ENCODE measurements at regions not wholly inside any gene's neighbourhood (a gene's known extent, or its start where the extent isn't known, plus 50 kb on each side); places are given as distances from the start of the nearest gene placed in this dataset.
"Not testable (repeated sequence)": the region's sequence is repeated elsewhere in the genome, so short reads cannot be mapped to it uniquely, and the experiment has no call there.

DNA sequence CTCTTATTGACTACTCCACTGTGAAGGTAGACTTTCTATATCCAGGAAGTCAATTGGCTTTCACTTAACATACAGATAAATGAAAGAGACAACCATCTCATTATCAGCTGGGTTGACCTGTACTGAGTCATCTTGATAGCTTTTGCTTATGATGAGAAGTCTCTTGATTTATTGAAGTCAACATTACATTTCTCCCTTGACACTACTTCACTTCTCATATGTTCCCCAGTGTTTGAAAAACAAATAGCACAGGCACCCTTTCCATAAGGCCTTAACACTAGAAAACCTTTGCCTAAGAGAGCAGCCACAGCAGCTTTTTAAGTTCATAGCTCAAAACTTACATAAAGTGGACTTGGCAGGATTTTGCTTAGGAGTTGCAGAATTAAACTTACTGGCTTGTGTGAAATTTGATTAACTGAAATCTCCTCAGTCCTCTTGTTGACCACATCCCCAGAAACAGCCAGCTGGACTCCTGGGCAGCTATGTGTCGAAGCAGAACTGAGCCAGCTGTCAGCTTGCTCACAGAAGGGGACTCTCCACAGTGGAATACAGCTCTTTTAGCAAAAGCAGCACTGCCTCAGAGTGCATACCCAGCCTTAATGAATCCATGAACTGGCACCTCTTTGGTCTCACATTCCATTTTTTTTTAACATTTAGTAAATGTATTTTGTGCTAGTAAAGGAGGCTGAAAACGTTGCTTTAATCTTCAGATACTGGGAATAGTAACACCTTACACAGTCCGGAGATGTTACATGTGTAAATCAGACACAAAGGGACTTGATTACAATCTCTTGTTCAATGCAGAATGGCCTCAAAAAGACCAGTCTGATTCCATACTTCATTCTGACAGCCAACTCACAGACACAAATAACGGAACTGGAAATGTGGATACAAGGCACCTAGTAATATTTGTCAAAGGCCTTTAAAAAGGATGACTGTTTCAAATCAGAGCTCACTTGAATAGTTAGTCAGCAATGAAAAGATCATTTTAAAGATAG lies 1532.7 kb downstream of the HACE1 start:
- peak; percentile 2 for DNase-seq (ENCODE audit: low spot score)

DNA sequence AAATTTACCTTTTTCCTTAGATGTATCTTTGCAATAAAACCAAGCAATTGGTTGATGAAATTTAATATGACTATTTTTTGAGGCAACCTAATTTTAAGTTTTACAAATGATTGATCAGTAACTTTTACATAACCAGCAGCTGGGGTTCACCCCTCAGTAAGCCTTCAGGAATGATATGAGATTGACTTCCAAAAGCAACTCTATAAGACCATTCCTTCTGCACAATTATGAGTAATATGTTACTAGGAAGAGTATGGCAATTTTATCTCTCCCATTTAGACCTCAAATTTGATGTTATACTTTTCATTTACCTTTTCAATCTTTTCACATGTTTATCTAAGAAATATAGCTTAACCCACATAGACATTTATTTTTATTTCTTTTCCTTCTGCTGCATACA lies 1546.3 kb downstream of the HACE1 start:
- no peak for DNase-seq (ENCODE audit: low spot score)

DNA sequence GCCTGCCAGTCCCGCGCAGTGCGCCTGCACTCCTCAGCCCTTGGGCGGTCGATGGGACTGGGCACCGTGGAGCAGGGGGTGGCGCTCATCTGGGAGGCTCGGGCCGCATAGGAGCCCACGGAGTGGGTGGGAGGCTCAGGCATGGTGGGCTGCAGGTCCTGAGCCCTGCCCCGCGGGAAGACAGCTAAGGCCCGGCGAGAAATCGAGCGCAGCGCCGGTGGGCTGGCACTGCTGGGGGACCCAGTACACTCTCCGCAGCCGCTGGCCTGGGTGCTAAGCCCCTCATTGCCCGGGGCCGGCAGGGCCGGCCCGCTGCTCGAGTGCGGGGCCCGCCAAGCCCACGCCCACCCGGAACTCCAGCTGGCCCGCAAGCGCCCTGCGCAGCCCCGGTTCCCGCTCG lies 1565.3 kb downstream of the HACE1 start:
- DNase-seq (ENCODE audit: low spot score) = not testable (repeated sequence)

DNA sequence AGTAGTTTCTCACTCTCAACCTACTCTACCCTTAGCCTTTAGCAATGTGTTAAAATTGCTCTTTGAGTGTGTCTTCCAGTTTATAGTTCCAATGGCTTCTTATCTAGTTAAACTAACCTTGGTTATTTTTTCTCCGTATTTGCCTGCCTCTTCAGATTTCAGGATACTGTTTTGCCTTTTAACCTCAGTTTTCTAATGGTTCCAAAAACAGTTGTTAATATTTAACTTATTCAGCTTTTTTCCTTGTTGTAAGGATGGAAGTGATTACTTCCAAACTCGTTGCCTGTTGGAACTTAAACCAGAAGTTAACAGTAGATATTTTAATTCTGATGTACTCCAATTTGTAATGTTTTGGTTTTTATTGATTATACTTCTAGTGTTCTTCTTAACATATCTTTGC lies 1574.9 kb downstream of the HACE1 start:
- peak; percentile 2 for DNase-seq (ENCODE audit: low spot score)

DNA sequence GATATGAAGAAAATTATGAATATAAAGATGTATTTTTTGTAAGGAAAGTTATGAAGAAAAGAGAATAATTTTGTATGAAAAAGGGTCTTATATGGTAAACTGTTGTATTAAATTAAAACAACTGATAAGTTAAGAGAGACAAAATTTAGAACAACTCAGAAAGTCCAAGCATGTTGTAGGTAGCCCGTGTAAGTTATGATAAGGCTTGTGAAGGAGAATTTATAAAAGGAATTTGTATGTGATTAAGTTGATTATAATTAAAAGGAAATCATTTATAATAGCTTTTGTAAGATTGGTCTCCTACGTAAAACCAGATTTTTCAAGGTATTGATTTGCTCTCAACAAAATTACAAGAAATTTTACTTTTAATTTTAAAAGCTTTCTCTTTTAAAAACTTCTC lies 1579.3 kb downstream of the HACE1 start:
- peak; percentile 1 for DNase-seq (ENCODE audit: low spot score)

DNA sequence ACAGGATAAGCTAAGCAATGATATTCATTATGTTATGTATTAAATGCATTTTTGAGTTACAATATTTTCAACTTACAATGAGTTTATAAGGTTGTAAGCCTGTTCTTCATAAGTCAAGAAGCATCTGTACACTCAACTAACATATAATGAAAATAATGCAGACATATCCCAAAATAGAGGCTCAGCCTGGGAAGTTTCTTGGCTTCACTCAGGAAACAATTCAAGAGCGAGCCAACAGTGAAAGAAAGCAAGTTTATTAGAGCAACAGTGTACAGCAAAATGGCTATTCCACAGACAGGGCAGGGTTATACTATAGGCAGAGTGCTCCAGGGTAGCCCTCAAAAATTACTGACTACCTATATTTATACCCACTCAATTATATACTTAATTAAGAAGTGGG lies 1581.8 kb downstream of the HACE1 start:
- DNase-seq (ENCODE audit: low spot score) = no peak

DNA sequence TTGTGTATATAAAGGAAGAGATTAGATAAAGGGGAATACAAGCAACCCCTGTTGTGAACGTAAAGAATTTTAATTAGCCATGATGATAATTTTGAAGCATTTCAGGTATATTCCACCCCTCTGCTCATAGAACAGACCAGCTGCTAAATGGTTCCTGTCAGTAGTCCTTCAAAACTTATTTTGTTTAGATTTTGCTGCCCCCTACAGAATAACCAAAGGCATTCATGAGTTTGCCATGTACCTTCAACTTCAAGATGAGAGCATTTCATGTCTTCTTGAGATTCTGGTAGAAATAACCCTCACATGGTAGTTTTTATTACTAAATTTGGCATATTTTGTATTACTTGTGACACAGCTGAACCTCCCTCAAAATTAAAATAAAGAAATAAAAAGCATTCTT lies 1586.7 kb downstream of the HACE1 start:
- no peak for DNase-seq (ENCODE audit: low spot score)

DNA sequence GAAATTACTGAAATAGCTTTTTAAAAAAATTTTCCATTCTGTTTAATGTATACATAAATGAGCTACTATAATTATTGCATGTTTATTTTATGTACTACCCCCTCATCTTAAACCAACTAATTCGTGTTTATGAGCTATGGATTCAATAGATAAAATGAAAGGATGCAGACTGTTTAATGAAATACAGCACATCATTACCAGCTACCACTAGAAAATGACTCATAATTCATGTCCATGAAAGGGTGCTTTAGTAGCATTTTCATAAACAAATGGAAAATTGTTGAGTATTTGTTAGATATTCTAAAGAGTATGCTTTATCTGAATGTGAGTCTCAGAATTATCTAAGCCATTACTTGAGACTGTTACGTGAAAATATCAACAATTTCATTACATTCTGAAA lies 1590.1 kb downstream of the HACE1 start:
- DNase-seq (ENCODE audit: low spot score) = no peak

DNA sequence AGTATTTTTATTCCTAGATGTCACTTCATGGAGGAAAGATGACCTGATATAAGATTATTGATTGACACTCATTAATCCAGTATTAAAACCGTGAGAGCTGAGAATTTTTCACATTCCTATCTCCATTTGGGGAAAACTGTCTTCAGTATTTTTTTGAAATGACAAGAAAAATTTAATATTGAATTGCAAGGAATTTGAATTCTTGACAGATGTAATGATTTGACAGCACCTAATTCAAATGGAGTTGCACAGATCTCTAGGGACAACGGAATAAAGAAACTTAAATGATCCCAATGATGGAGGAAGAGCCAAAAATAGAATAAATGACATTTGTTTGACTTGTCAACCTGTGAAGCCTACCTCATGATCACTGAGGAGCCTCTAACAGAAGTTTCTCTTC lies 1591.4 kb downstream of the HACE1 start:
- no peak for DNase-seq (ENCODE audit: low spot score)

DNA sequence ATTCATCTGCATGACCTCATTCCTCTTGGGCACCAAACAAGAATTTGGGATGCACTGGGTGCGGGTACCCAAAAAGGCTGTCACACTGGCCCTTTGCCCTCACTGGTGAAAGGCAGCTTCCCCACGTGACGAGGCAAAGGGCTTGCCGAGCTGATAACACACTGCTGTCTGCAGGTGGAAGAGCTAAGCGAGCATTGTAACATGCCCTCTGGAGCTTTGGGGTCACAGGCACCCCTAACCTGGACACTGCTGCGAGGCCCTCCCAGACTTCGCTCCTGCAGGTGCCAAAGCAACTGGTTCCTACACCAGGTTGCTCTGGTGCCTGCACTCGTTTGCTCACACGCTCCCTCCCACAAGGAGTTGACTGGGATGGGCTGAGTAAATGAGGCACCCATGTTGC lies 1595.7 kb downstream of the HACE1 start:
- no peak for DNase-seq (ENCODE audit: low spot score)

DNA sequence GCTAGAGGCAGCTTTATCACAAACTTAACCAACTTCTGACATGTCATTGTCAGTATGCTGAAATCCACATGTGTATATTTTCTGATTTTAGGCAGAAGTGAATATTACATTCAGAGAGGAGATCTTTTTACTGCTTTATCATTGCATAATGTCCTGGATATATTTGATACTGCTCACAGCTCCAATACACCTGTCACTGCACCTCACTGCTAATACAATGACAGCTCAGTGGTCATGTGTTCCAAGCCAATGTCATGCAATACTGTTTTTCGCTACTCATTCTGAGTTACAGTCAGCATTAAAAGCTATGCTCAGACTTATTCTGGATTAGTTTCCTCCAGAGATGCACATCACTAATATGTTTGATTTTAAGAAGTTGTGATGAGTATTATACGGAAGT lies 1604.6 kb downstream of the HACE1 start:
- DNase-seq (ENCODE audit: low spot score) = no peak

DNA sequence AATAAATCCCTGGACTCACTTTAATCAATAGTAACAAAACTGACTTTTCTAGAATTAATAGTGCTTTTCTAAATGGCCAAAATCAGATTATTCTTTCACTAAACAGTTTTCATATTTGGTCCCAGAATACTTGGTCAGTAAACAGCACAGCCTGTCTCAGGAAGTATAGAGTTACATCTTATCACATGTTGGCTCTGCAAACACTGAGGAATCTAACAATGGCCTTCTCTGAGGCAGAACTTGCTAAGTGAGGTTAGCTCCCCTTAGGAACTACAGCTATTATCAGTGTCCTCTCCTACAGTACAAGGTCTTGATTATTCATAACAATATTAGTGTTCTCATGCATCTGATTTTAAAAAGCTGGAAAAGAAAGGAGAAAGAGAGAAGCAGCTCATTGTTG lies 1622.8 kb downstream of the HACE1 start:
- DNase-seq (ENCODE audit: low spot score) = no peak

DNA sequence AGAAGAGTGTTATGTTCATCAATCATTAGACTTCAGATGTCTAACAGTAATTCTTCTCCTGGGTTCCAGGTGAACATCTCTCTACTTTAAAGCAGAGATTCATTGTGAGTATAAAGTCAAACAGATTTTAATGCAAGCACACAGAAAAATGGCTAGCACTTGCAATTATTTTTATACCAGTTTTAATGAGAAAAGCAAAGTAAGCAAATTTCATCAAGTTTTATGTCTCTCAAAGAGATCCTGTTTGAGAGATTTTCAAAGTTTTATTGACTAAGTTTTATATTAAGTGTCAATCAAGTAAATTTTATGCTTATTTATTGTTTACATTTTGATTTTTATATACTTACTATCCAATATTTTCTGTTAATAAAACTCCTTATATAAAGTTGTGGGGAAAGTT lies 1628.5 kb downstream of the HACE1 start:
- no peak for DNase-seq (ENCODE audit: low spot score)

DNA sequence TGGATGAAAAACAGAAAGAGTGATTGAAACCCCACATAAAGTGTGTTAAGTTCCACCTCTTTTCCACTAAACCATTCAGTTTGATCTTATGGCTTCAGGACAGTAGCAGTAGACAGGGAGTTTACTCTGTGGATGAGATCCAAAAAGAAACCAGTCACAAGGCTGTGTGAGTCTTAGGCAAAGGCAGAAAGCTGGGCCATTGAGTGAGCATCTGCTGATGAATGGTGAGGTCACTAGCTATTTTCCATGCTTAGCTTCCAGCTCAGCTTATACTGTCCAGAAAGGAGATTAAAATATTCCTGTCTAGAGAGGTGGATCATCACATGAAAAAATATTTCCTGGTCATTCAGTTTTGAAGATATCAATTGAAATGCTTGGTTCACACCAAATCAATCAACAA lies 1643.9 kb downstream of the HACE1 start:
- DNase-seq (ENCODE audit: low spot score) = no peak

DNA sequence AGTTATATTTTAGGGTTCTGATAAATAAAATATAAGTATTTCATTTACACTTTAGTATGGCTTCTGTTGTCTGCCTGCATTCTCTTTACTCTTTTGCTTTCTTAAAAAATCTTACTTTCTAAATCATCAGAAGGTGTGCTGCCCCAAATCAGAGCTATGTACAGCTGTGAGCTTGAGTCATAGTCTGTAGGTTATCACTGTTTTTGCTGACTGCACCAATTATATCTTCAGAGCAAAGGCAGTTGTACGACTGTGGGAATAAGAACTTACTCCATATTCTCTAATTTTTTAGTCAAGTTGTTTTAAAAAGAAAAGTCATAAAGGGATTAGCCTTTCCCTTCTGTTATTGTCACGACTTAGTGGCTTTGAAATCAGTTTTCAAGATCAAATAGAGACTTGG lies 1649.0 kb downstream of the HACE1 start:
- no peak for DNase-seq (ENCODE audit: low spot score)

DNA sequence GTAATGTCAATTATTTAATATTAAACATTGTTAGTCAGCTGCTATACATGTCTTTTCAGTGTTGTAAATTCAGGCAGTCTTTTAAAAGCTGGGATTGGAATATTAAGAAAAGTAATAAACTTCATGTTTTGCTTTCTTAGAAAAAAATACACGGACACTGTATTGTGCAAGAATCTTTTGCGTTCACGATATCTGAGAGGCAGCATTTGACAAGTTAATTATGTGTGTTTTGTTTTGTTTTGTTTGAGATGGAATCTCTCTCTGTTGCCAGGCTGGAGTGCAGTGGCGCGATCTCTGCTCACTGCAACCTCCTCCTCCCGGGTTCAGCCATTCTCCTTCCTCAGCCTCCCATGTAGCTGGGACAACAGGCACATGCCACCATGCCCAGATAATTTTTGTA lies 1661.3 kb downstream of the HACE1 start:
- no peak for DNase-seq (ENCODE audit: low spot score)

DNA sequence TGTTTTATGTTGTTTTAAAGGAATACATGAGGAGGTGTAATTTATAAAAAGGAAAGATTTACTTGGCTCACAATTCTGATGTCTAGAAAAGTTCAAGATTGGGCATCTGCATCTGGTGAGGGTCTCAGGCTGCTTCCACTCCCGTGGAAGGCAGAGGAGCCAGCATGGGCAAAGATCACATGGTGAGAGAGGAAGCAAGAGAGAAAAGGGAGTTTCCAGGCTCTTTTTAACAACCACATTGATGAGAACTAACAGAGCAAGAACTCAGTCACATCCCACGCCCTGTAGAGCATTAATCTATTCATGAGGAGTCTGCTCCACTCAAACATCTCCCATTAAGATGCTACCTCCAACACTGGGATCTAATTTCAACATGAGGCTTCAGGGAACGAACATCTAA lies 1666.3 kb downstream of the HACE1 start:
- no peak for DNase-seq (ENCODE audit: low spot score)

DNA sequence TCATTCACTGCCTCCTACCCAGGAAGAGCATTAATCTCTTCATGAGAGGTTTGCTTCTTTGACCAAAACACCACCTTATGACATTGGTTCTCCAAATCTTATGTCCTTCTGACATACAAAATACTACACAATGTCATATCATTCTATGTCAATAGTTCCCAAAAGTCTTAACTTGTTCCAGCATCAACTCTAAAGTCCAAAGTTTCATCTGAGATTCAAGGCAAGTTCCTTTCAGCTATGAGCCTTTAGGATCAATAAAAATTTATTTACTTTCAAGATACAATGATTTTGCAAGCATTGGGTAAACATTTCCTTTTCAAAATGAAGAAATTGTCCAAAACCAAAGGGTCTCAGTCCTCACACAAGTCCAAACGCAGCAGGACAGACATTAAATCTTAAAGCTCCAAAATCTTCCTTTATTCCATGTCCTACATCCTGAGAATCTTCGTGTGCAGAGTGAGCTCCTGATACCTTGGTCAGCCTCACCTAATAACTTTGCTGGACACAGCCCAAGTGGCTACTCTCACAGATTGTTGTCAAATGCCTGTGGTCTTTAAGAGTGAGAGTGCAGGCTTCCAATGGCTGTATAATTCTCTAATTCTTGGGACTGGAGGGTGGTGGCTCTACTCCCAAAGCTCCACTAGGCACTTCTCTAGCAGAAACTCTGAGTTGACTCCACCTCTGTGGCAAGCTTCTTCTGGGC lies 1668.2 kb downstream of the HACE1 start:
- no peak for DNase-seq (ENCODE audit: low spot score)

DNA sequence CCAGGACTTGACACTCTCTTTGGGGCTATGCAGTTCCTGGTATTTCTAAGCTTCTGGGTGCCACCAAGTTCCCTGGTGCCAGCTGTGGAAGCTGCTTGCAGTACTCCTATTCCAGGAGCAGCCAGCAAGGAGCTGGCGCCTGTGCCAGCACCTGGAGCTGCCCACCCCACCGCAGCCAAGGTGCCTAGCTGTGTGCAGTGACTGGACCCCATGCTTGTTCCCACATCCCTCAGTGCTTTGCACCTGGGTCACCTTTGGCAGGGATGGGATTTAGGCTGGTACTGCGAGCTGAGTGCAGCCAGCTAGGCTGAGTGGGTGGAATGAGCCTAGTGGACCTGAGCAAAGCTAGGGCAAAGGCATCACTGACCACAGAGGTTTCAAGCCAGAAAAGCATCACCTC lies 1674.9 kb downstream of the HACE1 start:
- no peak for DNase-seq (ENCODE audit: low spot score)

DNA sequence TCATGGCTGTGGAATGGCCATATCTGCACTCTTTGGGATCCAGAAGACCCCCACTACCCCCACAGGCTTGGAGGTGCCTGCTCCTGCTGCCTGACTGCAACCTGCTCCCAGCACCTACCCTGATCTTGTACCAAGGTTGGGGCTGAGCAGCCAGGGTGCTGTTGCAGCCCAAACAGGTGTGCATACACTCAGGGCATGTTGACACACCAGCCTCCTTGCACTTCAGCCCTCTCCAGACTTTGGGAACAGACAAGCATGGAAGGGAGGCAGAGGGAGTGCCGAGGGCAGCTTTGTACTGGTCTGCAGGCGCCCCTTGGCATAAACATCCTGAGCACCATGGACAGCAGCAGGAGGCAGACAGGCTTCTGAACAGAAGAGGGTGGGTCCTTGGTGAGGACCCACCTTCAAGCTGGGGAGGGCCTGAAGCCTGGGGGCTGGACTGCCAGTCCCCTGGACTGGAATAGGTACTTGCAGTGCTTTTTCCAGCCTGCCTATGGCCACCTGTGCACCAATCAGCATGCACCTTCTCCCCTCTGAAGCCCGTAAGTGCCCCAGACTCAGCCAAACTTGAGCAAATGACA lies 1675.8 kb downstream of the HACE1 start:
- no peak for DNase-seq (ENCODE audit: low spot score)

DNA sequence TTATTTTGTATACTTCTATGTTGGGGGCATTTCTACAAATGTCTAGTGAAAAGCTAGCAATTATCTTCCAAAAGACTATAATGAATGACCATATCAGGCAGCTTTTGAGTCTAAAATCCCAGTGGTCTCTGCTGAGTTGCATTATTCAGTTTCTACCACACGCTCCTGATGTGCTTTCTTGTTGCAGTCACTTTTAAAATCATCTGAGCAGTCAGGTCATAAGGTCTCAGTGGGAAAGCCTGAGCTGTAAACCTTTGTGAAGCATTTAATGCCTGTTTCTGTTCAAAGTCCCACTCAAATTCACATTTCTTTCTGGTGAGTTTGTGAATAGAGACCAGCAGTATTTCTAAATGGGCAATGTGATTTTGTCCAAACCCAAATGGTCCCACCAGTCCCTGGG lies 1681.5 kb downstream of the HACE1 start:
- DNase-seq (ENCODE audit: low spot score) = no peak

DNA sequence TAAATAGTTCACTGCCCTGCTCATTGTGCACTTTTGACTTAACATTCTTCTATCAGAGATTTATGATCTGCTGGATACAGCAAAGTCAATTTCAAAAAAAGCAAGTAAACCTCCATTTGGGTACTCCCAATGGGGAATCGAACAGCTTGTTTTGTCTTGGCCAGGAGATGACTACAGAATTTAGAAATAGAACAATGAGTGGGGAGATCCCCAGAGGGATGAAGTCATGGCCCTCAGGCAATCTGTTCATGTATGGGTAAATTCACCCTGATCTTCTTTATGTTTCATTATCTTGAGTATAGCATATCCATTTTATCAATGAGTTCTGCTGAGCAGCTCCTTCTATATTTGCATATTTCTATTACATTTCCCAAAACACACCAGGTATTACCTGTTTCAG lies 1681.9 kb downstream of the HACE1 start:
- DNase-seq (ENCODE audit: low spot score) = no peak

DNA sequence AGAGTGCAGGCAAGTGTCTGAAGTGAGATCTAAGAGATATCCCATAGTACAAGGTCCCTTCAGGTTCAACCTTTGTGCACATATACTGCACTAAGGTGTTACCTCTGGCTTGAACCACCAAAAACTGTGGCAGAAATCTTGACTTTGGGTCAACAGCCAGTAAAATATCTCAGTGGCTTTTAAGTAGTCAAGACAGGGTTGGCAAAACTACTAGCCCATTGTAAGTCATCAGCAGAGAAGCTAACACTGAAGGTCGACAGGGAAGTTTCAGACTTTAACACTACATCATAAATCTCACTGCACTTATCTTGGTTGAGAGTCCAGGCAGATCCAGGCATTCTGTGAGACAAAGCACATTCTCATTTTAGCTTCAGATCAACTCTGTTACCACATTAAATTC lies 1684.7 kb downstream of the HACE1 start:
- DNase-seq (ENCODE audit: low spot score) = no peak
